ENCODE measurements at regions not wholly inside any gene's neighbourhood (a gene's known extent, or its start where the extent isn't known, plus 50 kb on each side); places are given as distances from the start of the nearest gene placed in this dataset.

GRCh38 chr4:151485541-151486131 is 76.7 kb downstream of the FHIP1A start:
- ChIA-PET POLR2A (no interaction called here), RAD21 (ENCODE audit: low non-redundant PET in 1 of 2, low total read pairs in 2 of 2, uncharacterized antibody in 2 of 2, unreplicated experiment in 2 of 2) (no interaction called here), CTCF (no interaction called here)
- H3K9me3 ChIP-seq (ENCODE audit: control insufficient read depth in 1 of 2, insufficient read depth in 1 of 2, low read depth in 1 of 2, low read length in 2 of 2) = no peaks in the 10 kb centered on the region
- H2AFZ ChIP-seq (ENCODE audit: low read depth, low read length, poor library complexity, severe bottlenecking) = no peak overlapping the region
- H3K9ac ChIP-seq (ENCODE audit: low read length) = no peak overlapping the region
- no peaks in the 10 kb centered on the region for H4K20me1 ChIP-seq (ENCODE audit: insufficient read depth)
- H3K9me2 ChIP-seq (ENCODE audit: insufficient read depth) = no peaks in the 10 kb centered on the region
- H3K4me1 ChIP-seq (ENCODE audit: control insufficient read depth in 1 of 2, insufficient read depth in 2 of 2, low read length in 2 of 2) = peaks cover 16 to 26% of the 10 kb centered on the region in 2 experiments
- ATAC-seq = peak; percentile 48; the same call in 1 of the 2 replicates
- H3K4me3 ChIP-seq (replicated peaks in 1 of 2; ENCODE audit: low read depth in 1 of 2, low read length in 2 of 2) = no peak overlapping the region
- peak overlapping the region; percentile 58 for H3K4me2 ChIP-seq (ENCODE audit: low read length)
- H3K27me3 ChIP-seq (ENCODE audit: insufficient read depth, low read length) = no peaks in the 10 kb centered on the region
- TF ChIP-seq FOSL1 (IDR thresholded peaks at IDR 0.05; ENCODE audit: low read depth) = no peak
- H3K79me2 ChIP-seq (ENCODE audit: insufficient read depth, low read length) = no peaks in the 10 kb centered on the region
- intact Hi-C loops (cut with micrococcal nuclease) = no loop called here
- H3K36me3 ChIP-seq (ENCODE audit: control insufficient read depth in 1 of 2, insufficient read depth in 2 of 2, low read length in 2 of 2) = no peaks in the 10 kb centered on the region
- no peak for DNase-seq (ENCODE audit: low read depth, low spot score)
- H3K27ac ChIP-seq (ENCODE audit: low read depth, low read length) = no peak overlapping the region
- BruUV-seq (replicated peaks) = no TSS peak

GRCh38 chr4:151486168-151486567 is 77.2 kb downstream of the FHIP1A start:
- Histone ChIP-seq H3K27ac (ENCODE audit: low read depth, low read length) (no peak overlapping the region), H3K4me1 (ENCODE audit: control insufficient read depth in 1 of 2, insufficient read depth in 2 of 2, low read length in 2 of 2) (peaks cover 16 to 26% of the 10 kb centered on the region in 2 experiments), H3K4me3 (replicated peaks in 1 of 2; ENCODE audit: low read depth in 1 of 2, low read length in 2 of 2) (no peak overlapping the region), H3K79me2 (ENCODE audit: insufficient read depth, low read length) (no peaks in the 10 kb centered on the region), H3K9me3 (ENCODE audit: control insufficient read depth in 1 of 2, insufficient read depth in 1 of 2, low read depth in 1 of 2, low read length in 2 of 2) (no peaks in the 10 kb centered on the region), H3K36me3 (ENCODE audit: control insufficient read depth in 1 of 2, insufficient read depth in 2 of 2, low read length in 2 of 2) (no peaks in the 10 kb centered on the region), H4K20me1 (ENCODE audit: insufficient read depth) (no peaks in the 10 kb centered on the region), H3K27me3 (ENCODE audit: insufficient read depth, low read length) (no peaks in the 10 kb centered on the region), H3K4me2 (ENCODE audit: low read length) (peak overlapping the region; percentile 10; the same call in 1 of the 2 replicates), H2AFZ (ENCODE audit: low read depth, low read length, poor library complexity, severe bottlenecking) (no peak overlapping the region), H3K9ac (ENCODE audit: low read length) (no peak overlapping the region), H3K9me2 (ENCODE audit: insufficient read depth) (no peaks in the 10 kb centered on the region)
- no TSS peak for BruUV-seq (replicated peaks)
- RAD21 ChIA-PET (ENCODE audit: low non-redundant PET in 1 of 2, low total read pairs in 2 of 2, uncharacterized antibody in 2 of 2, unreplicated experiment in 2 of 2) = no interaction called here
- POLR2A ChIA-PET = no interaction called here
- CTCF ChIA-PET = no interaction called here
- DNase-seq (ENCODE audit: low read depth, low spot score) (no peak), ATAC-seq (no peak)
- intact Hi-C loops (cut with micrococcal nuclease) = no loop called here
- no peak for TF ChIP-seq CEBPB (IDR thresholded peaks at IDR 0.05; ENCODE audit: low read depth)
- TF ChIP-seq CBX3 (IDR thresholded peaks at IDR 0.05; ENCODE audit: low read depth) = no peak
- no peak for TF ChIP-seq FOSL1 (IDR thresholded peaks at IDR 0.05; ENCODE audit: low read depth)
- TF ChIP-seq EZH2phosphoT487 (IDR thresholded peaks at IDR 0.05; ENCODE audit: borderline replicate concordance) = no peak
- no peak for TF ChIP-seq YY1 (IDR thresholded peaks at IDR 0.05; ENCODE audit: extremely low read depth, insufficient replicate concordance, low read depth, low read length)
- no peak for TF ChIP-seq POLR2AphosphoS5 (IDR thresholded peaks at IDR 0.05; ENCODE audit: low read depth, low read length)
- no peak for TF ChIP-seq ZFX (IDR thresholded peaks at IDR 0.05)
- TF ChIP-seq, protein P1, sequence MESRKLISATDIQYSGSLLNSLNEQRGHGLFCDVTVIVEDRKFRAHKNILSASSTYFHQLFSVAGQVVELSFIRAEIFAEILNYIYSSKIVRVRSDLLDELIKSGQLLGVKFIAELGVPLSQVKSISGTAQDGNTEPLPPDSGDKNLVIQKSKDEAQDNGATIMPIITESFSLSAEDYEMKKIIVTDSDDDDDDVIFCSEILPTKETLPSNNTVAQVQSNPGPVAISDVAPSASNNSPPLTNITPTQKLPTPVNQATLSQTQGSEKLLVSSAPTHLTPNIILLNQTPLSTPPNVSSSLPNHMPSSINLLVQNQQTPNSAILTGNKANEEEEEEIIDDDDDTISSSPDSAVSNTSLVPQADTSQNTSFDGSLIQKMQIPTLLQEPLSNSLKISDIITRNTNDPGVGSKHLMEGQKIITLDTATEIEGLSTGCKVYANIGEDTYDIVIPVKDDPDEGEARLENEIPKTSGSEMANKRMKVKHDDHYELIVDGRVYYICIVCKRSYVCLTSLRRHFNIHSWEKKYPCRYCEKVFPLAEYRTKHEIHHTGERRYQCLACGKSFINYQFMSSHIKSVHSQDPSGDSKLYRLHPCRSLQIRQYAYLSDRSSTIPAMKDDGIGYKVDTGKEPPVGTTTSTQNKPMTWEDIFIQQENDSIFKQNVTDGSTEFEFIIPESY (IDR thresholded peaks at IDR 0.05; ENCODE audit: extremely low read depth, insufficient replicate concordance, low read length) = no peak
- no peak for TF ChIP-seq EGR1 (IDR thresholded peaks at IDR 0.05; ENCODE audit: low read depth)
- TF ChIP-seq ELF1 (IDR thresholded peaks at IDR 0.05; ENCODE audit: borderline replicate concordance, low read depth) = no peak
- no peak for TF ChIP-seq EZH2 (IDR thresholded peaks at IDR 0.05)
- TF ChIP-seq ZNF274 (IDR thresholded peaks at IDR 0.05; ENCODE audit: low read depth, low read length) = no peak
- no peak for TF ChIP-seq SRF (IDR thresholded peaks at IDR 0.05; ENCODE audit: low read depth)
- no peak for TF ChIP-seq ATF3 (IDR thresholded peaks at IDR 0.05)
- TF ChIP-seq, protein P2, sequence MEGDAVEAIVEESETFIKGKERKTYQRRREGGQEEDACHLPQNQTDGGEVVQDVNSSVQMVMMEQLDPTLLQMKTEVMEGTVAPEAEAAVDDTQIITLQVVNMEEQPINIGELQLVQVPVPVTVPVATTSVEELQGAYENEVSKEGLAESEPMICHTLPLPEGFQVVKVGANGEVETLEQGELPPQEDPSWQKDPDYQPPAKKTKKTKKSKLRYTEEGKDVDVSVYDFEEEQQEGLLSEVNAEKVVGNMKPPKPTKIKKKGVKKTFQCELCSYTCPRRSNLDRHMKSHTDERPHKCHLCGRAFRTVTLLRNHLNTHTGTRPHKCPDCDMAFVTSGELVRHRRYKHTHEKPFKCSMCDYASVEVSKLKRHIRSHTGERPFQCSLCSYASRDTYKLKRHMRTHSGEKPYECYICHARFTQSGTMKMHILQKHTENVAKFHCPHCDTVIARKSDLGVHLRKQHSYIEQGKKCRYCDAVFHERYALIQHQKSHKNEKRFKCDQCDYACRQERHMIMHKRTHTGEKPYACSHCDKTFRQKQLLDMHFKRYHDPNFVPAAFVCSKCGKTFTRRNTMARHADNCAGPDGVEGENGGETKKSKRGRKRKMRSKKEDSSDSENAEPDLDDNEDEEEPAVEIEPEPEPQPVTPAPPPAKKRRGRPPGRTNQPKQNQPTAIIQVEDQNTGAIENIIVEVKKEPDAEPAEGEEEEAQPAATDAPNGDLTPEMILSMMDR (IDR thresholded peaks at IDR 0.05 in 2 of 3, conservative IDR thresholded peaks at IDR 0.05 in 1 of 3; ENCODE audit: borderline replicate concordance in 1 of 3, insufficient read depth in 1 of 3, low read depth in 2 of 3, low read length in 2 of 3) = no peak
